ENCODE measurements at regions not wholly inside any gene's neighbourhood (a gene's known extent, or its start where the extent isn't known, plus 50 kb on each side); places are given as distances from the start of the nearest gene placed in this dataset.

DNA sequence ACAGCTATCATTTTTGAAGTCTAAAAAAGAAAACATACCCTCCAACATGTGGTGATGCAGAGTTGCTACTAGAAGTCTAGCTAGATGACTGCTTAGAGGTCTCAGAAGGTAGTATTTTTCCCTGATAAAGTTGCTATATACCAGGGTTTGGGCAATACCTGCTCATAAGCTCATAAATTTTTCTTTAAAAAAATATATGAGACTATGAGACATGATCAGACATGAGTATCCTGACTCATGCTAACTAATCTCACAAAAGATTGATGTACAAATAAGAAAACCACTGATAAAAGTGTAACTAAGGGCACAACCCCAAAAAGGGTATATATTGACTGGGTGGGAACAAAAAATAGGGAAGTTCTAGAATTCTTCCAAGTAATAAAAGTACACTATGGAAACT is 740.9 kb downstream of the METTL15 start:
- intact Hi-C loops (cut with micrococcal nuclease; ENCODE audit: unreplicated experiment) (no loop called here), in situ Hi-C loops (cut with HindIII; ENCODE audit: low pct_unique_long_range_greater_than_20kb, low sequenced_read_pairs) (no loop called here)
- ATAC-seq (no peak), DNase-seq (ENCODE audit: low read depth, low spot score) (no peak)
- TF ChIP-seq TCF7L2 (IDR thresholded peaks at IDR 0.05; ENCODE audit: low read depth, low read length) (no peak), POLR2AphosphoS5 (IDR thresholded peaks at IDR 0.05; ENCODE audit: low read depth, low read length) (no peak), SIN3A (IDR thresholded peaks at IDR 0.05; ENCODE audit: borderline replicate concordance, insufficient read depth, low read depth, low read length) (no peak)
- TF ChIP-seq, protein P1, sequence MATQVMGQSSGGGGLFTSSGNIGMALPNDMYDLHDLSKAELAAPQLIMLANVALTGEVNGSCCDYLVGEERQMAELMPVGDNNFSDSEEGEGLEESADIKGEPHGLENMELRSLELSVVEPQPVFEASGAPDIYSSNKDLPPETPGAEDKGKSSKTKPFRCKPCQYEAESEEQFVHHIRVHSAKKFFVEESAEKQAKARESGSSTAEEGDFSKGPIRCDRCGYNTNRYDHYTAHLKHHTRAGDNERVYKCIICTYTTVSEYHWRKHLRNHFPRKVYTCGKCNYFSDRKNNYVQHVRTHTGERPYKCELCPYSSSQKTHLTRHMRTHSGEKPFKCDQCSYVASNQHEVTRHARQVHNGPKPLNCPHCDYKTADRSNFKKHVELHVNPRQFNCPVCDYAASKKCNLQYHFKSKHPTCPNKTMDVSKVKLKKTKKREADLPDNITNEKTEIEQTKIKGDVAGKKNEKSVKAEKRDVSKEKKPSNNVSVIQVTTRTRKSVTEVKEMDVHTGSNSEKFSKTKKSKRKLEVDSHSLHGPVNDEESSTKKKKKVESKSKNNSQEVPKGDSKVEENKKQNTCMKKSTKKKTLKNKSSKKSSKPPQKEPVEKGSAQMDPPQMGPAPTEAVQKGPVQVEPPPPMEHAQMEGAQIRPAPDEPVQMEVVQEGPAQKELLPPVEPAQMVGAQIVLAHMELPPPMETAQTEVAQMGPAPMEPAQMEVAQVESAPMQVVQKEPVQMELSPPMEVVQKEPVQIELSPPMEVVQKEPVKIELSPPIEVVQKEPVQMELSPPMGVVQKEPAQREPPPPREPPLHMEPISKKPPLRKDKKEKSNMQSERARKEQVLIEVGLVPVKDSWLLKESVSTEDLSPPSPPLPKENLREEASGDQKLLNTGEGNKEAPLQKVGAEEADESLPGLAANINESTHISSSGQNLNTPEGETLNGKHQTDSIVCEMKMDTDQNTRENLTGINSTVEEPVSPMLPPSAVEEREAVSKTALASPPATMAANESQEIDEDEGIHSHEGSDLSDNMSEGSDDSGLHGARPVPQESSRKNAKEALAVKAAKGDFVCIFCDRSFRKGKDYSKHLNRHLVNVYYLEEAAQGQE (IDR thresholded peaks at IDR 0.05; ENCODE audit: insufficient read depth in 1 of 2, low read depth in 2 of 2, low read length in 1 of 2) = no peak
- TF ChIP-seq, protein P2, sequence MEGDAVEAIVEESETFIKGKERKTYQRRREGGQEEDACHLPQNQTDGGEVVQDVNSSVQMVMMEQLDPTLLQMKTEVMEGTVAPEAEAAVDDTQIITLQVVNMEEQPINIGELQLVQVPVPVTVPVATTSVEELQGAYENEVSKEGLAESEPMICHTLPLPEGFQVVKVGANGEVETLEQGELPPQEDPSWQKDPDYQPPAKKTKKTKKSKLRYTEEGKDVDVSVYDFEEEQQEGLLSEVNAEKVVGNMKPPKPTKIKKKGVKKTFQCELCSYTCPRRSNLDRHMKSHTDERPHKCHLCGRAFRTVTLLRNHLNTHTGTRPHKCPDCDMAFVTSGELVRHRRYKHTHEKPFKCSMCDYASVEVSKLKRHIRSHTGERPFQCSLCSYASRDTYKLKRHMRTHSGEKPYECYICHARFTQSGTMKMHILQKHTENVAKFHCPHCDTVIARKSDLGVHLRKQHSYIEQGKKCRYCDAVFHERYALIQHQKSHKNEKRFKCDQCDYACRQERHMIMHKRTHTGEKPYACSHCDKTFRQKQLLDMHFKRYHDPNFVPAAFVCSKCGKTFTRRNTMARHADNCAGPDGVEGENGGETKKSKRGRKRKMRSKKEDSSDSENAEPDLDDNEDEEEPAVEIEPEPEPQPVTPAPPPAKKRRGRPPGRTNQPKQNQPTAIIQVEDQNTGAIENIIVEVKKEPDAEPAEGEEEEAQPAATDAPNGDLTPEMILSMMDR (IDR thresholded peaks at IDR 0.05) = no peak
- H3K4me1 ChIP-seq (ENCODE audit: control insufficient read depth, insufficient read depth, low read length) = no peaks in the 10 kb centered on the region
- H3K36me3 ChIP-seq (ENCODE audit: control insufficient read depth, insufficient read depth, low read length) = no peaks in the 10 kb centered on the region
- POLR2A ChIA-PET = no interaction called here
- no peak overlapping the region for H3K27ac ChIP-seq (ENCODE audit: low read length)
- no peaks in the 10 kb centered on the region for H3K27me3 ChIP-seq (ENCODE audit: control insufficient read depth, insufficient read depth, low read length)
- no TSS peak for BruUV-seq (replicated peaks)
- no peaks in the 10 kb centered on the region; the same call in 1 of the 2 replicates for H3K9me3 ChIP-seq (ENCODE audit: control insufficient read depth, insufficient read depth, low read depth, low read length)
- CTCF ChIA-PET = no interaction called here
- H3K4me3 ChIP-seq (ENCODE audit: low read depth in 2 of 2, low read length in 2 of 2) = no peak overlapping the region

DNA sequence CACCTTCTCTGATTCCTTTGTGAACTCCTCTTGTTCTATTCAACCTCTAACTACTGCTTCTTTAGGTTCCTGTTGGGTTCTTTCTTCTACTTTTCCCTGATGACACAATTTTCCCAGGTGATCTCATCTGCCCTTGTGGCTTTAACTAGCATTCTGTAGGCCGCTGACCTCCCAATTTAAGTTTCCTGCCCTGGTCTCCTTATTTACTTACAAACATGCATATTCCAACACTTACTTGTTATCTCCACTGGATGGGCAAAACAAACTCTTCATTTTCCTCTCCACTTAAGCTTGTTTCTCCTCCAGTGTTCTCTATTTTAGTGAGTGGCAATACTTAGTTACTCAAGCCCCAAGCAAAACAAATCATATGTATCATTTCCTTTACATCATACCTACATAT is 734.5 kb downstream of the METTL15 start:
- POLR2A ChIA-PET = interaction anchor here (0.6 kb wide), 1 partner anchor 52 kb away, joined by 3 read pairs; no protein-coding TSS in a partner anchor
- in situ Hi-C loops (cut with HindIII; ENCODE audit: low pct_unique_long_range_greater_than_20kb, low sequenced_read_pairs) = no loop called here
- DNase-seq (ENCODE audit: low read depth, low spot score) = no peak

More for the DNA sequence above, 734.5 kb downstream of the METTL15 start:
- TF ChIP-seq TCF7L2 (IDR thresholded peaks at IDR 0.05; ENCODE audit: low read depth, low read length) (no peak), SIN3A (IDR thresholded peaks at IDR 0.05; ENCODE audit: borderline replicate concordance, insufficient read depth, low read depth, low read length) (no peak), POLR2AphosphoS5 (IDR thresholded peaks at IDR 0.05; ENCODE audit: low read depth, low read length) (no peak)
- TF ChIP-seq, protein P1 (IDR thresholded peaks at IDR 0.05; ENCODE audit: insufficient read depth in 1 of 2, low read depth in 2 of 2, low read length in 1 of 2) = no peak
- TF ChIP-seq, protein P2 (IDR thresholded peaks at IDR 0.05) = no peak
- no peaks in the 10 kb centered on the region for H3K27me3 ChIP-seq (ENCODE audit: control insufficient read depth, insufficient read depth, low read length)
- H3K36me3 ChIP-seq (ENCODE audit: control insufficient read depth, insufficient read depth, low read length) = no peaks in the 10 kb centered on the region
- no peak overlapping the region for H3K4me3 ChIP-seq (ENCODE audit: low read depth in 2 of 2, low read length in 2 of 2)
- H3K9me3 ChIP-seq (ENCODE audit: control insufficient read depth, insufficient read depth, low read depth, low read length) = no peaks in the 10 kb centered on the region
- H3K27ac ChIP-seq (ENCODE audit: low read length) = no peak overlapping the region
- ATAC-seq = no peak
- H3K4me1 ChIP-seq (ENCODE audit: control insufficient read depth, insufficient read depth, low read length) = no peaks in the 10 kb centered on the region
- CTCF ChIA-PET = no interaction called here
- intact Hi-C loops (cut with micrococcal nuclease; ENCODE audit: unreplicated experiment) = no loop called here
- no TSS peak for BruUV-seq (replicated peaks)
